ENCODE measurements at regions not wholly inside any gene's neighbourhood (a gene's known extent, or its start where the extent isn't known, plus 50 kb on each side); places are given as distances from the start of the nearest gene placed in this dataset.

- TF ChIP-seq CTCF (IDR thresholded peaks at IDR 0.05) (no peak), EP300 (IDR thresholded peaks at IDR 0.05) (no peak)
Measured at GRCh38 chr12:128077211-128077916, 189.6 kb upstream of the TMEM132C start.
